ENCODE measurements at regions not wholly inside any gene's neighbourhood (a gene's known extent, or its start where the extent isn't known, plus 50 kb on each side); places are given as distances from the start of the nearest gene placed in this dataset.
"Not testable (repeated sequence)": the region's sequence is repeated elsewhere in the genome, so short reads cannot be mapped to it uniquely, and the experiment has no call there.

DNA sequence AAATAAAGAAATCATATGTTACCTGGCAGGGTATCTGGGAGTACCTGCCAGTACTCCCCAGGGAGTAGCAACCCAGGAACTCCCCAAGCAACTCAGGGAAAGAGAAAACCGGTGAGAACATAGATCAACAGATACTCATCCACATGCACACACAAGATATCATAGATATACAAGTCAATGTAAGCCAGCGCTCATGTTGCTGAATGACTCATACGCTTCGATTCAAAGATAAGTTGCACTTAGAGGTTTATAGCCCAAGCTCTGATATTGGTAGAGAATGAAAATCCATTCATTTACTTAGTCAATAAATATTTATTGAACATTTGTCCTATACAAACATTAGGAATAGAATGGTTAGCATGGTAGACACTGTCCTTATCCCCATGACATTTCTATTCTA lies 219.1 kb upstream of the TRPC7 start:
- Histone ChIP-seq H3K4me3 (no peak overlapping the region), H3K36me3 (no peaks in the 10 kb centered on the region), H3K4me1 (no peaks in the 10 kb centered on the region), H3K27me3 (no peaks in the 10 kb centered on the region), H3K27ac (no peak overlapping the region), H3K9me3 (no peaks in the 10 kb centered on the region)
- ATAC-seq, result no peak
- WGBS, 4 donors, result 80 to 91% (median 87%) methylated on average over 4 of the region's 4 CpGs
- intact Hi-C loops (cut with DNase I), result no loop called here
- TF ChIP-seq, protein P1, sequence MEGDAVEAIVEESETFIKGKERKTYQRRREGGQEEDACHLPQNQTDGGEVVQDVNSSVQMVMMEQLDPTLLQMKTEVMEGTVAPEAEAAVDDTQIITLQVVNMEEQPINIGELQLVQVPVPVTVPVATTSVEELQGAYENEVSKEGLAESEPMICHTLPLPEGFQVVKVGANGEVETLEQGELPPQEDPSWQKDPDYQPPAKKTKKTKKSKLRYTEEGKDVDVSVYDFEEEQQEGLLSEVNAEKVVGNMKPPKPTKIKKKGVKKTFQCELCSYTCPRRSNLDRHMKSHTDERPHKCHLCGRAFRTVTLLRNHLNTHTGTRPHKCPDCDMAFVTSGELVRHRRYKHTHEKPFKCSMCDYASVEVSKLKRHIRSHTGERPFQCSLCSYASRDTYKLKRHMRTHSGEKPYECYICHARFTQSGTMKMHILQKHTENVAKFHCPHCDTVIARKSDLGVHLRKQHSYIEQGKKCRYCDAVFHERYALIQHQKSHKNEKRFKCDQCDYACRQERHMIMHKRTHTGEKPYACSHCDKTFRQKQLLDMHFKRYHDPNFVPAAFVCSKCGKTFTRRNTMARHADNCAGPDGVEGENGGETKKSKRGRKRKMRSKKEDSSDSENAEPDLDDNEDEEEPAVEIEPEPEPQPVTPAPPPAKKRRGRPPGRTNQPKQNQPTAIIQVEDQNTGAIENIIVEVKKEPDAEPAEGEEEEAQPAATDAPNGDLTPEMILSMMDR (IDR thresholded peaks at IDR 0.05), result no peak
- no peak for DNase-seq

GRCh38 chr5:136579238-136579637 lies 213.9 kb upstream of the TRPC7 start:
- Histone ChIP-seq H3K27me3 (no peaks in the 10 kb centered on the region), H3K4me1 (no peaks in the 10 kb centered on the region), H3K4me3 (no peak overlapping the region), H3K36me3 (no peaks in the 10 kb centered on the region), H3K9me3 (no peaks in the 10 kb centered on the region), H3K27ac (no peak overlapping the region)
- TF ChIP-seq, protein P1 (IDR thresholded peaks at IDR 0.05), result no peak
- intact Hi-C loops (cut with DNase I), result no loop called here
- WGBS, 4 donors, result 40 to 54% (median 50%) methylated on average over 3 of the region's 3 CpGs
- ATAC-seq, result no peak
- DNase-seq, result no peak

GRCh38 chr5:136569875-136570274 lies 204.5 kb upstream of the TRPC7 start:
- intact Hi-C loops (cut with DNase I); H3K27me3 ChIP-seq; H3K9me3 ChIP-seq; H3K4me3 ChIP-seq; DNase-seq; H3K27ac ChIP-seq; ATAC-seq; H3K4me1 ChIP-seq; H3K36me3 ChIP-seq: not testable (repeated sequence)

DNA sequence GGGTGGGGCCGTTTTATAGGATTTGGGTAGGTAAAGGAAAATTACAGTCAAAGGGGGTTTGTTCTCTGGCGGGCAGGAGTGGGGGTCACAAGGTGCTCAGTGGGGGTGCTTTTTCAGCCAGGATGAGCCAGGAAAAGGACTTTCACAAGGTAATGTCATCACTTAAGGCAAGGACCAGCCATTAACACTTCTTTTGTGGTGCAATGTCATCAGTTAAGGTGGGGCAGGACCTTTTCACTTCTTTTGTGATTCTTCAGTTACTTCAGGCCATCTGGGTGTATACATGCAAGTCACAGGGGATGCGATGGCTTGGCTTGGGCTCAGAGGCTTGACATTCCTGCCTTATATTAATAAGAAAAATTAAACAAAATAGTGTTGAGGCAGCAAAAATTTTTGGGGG lies 200.1 kb upstream of the TRPC7 start:
- H3K4me1 ChIP-seq; H3K9me3 ChIP-seq; ATAC-seq; H3K27ac ChIP-seq; DNase-seq; intact Hi-C loops (cut with DNase I); H3K4me3 ChIP-seq; H3K36me3 ChIP-seq; H3K27me3 ChIP-seq: not testable (repeated sequence)
- WGBS, 4 donors, result 42 to 49% (median 45%) methylated on average over 3 of the region's 3 CpGs

- H3K9me3 ChIP-seq; H3K36me3 ChIP-seq; intact Hi-C loops (cut with DNase I); ATAC-seq; H3K4me1 ChIP-seq; DNase-seq; H3K27me3 ChIP-seq; H3K27ac ChIP-seq; H3K4me3 ChIP-seq: not testable (repeated sequence)
- 61 to 80% (median 73%) methylated on average over 1 of the region's 1 CpG for WGBS, 4 donors
Observed at GRCh38 chr5:136565050-136565449, 199.7 kb upstream of the TRPC7 start.

- H3K27me3 ChIP-seq; H3K36me3 ChIP-seq; H3K9me3 ChIP-seq; DNase-seq; ATAC-seq; H3K4me1 ChIP-seq; H3K27ac ChIP-seq; H3K4me3 ChIP-seq; intact Hi-C loops (cut with DNase I): not testable (repeated sequence)
- WGBS, 4 donors, result 85 to 95% (median 91%) methylated on average over 5 of the region's 5 CpGs
Observed at GRCh38 chr5:136564431-136564830, 199.1 kb upstream of the TRPC7 start.
